NCI-H2196 (cell line): ENCODE measurements at regions not wholly inside any gene's neighbourhood (a gene's known extent, or its start where the extent isn't known, plus 50 kb on each side); places are given as distances from the start of the nearest gene placed in this dataset.
"Not testable (repeated sequence)": the region's sequence is repeated elsewhere in the genome, so short reads cannot be mapped to it uniquely, and the experiment has no call there.

Experiments used
- DNase-seq: peaks from one replicate; lab custom pipeline; 2025; ENCODE audit not compliant: unreplicated experiment; lab: John Stamatoyannopoulos, UW

GRCh38 chr12:131619736-131620506 is 91.0 kb upstream of the SFSWAP start:
- DNase-seq = no peak

GRCh38 chr12:131620520-131620919 is 90.4 kb upstream of the SFSWAP start:
- no peak for DNase-seq

GRCh38 chr12:131620946-131621681 is 89.8 kb upstream of the SFSWAP start:
- no peak for DNase-seq

GRCh38 chr12:131621701-131622421 is 89.0 kb upstream of the SFSWAP start:
- DNase-seq = no peak

GRCh38 chr12:131622422-131622955 is 88.4 kb upstream of the SFSWAP start:
- no peak for DNase-seq

- DNase-seq = not testable (repeated sequence)
These were observed 87.2 kb upstream of the SFSWAP start for GRCh38 chr12:131623404-131624368.

- DNase-seq = not testable (repeated sequence)
These were observed 86.5 kb upstream of the SFSWAP start for GRCh38 chr12:131624369-131624739.

- DNase-seq = peak; percentile 82
These were observed 86.0 kb upstream of the SFSWAP start for GRCh38 chr12:131624756-131625501.

GRCh38 chr12:131625966-131626722 is 84.7 kb upstream of the SFSWAP start:
- not testable (repeated sequence) for DNase-seq

GRCh38 chr12:131627151-131628022 is 83.5 kb upstream of the SFSWAP start:
- DNase-seq = not testable (repeated sequence)

- DNase-seq = no peak
These were observed 82.7 kb upstream of the SFSWAP start for GRCh38 chr12:131628023-131628740.

GRCh38 chr12:131628766-131629448 is 82.0 kb upstream of the SFSWAP start:
- DNase-seq = no peak

GRCh38 chr12:131631230-131631629 is 79.7 kb upstream of the SFSWAP start:
- DNase-seq = no peak

GRCh38 chr12:131631889-131632651 is 78.8 kb upstream of the SFSWAP start:
- DNase-seq = not testable (repeated sequence)

- not testable (repeated sequence) for DNase-seq
These were observed 78.3 kb upstream of the SFSWAP start for GRCh38 chr12:131632652-131633023.

GRCh38 chr12:131633610-131634009 is 77.3 kb upstream of the SFSWAP start:
- DNase-seq = not testable (repeated sequence)
